Esophagus (tissue), 2 donors: ENCODE measurements at regions not wholly inside any gene's neighbourhood (a gene's known extent, or its start where the extent isn't known, plus 50 kb on each side); places are given as distances from the start of the nearest gene placed in this dataset.

Source experiments
- H3K27ac ChIP-seq, 2 donors: one replicate each; pipeline ENCODE4 v1.5.1; 2013; ENCODE audit warnings: low read depth in 2 of 2, mild to moderate bottlenecking in 2 of 2, inconsistent platforms in 1 of 2, low read length in 1 of 2, moderate library complexity in 1 of 2
- H3K27me3 ChIP-seq, 2 donors: one replicate each; pipeline ENCODE4 v1.6.1; 2013; ENCODE audit warnings: low read length in 2 of 2, control low read depth in 1 of 2, mild to moderate bottlenecking in 1 of 2; ENCODE audit not compliant: insufficient read depth in 2 of 2, control insufficient read depth in 1 of 2
- H3K36me3 ChIP-seq, 2 donors: one replicate each; pipeline ENCODE4 v1.6.1; 2013; ENCODE audit warnings: low read length in 1 of 2; ENCODE audit not compliant: control insufficient read depth in 2 of 2, insufficient read depth in 2 of 2
- H3K4me1 ChIP-seq, 2 donors: one replicate each; pipeline ENCODE4 v1.6.1; 2013; ENCODE audit warnings: low read length in 1 of 2; ENCODE audit not compliant: control insufficient read depth in 2 of 2, insufficient read depth in 2 of 2
- H3K4me3 ChIP-seq, 2 donors: one replicate each; pipeline ENCODE4 v1.5.1; 2013; ENCODE audit warnings: low read length in 2 of 2, mild to moderate bottlenecking in 2 of 2, low read depth in 1 of 2, moderate library complexity in 1 of 2
- H3K9me3 ChIP-seq, 2 donors: one replicate each; pipeline ENCODE4 v1.6.1; 2013; ENCODE audit warnings: mild to moderate bottlenecking in 2 of 2, low read depth in 1 of 2, low read length in 1 of 2, moderate library complexity in 1 of 2; ENCODE audit not compliant: control insufficient read depth in 2 of 2, insufficient read depth in 1 of 2
- WGBS, 2 donors: extraction: QIAGEN DNeasy Blood & Tissue Kit; methylation state at CpG; one replicate each; pipeline ENCODE4 v1.1.7; 2013; 5-methylcytosine and 5-hydroxymethylcytosine counted together
- donor health status: healthy with polysubstance abuse.
- donor health status: Bipolar disorder and iron deficiency.

DNA sequence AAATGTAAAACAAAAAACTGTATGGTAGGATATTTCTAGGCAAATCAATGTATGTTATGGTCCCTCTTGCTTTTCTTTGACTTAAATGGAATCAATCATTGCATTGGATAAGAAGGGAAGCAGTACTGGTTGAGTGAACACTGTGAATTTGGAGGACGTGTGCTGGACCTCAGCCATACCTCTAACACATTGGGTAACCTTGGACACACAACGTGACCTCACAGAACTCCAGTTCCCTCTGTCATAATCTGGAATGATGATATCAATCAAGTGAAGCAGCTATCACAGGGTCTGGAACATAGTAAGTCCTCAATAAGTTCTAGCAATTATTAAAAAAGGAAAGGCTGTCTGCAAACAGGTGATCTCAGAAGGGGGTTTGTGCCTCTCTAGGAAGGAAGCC lies 474.9 kb upstream of the TCF4 start:
- Histone ChIP-seq H3K36me3 (no peaks in the 10 kb centered on the region), H3K27me3 (no peaks in the 10 kb centered on the region), H3K27ac (no peak overlapping the region), H3K4me1 (peaks cover 0 to 1% of the 10 kb centered on the region in 2 donors), H3K4me3 (no peak overlapping the region), H3K9me3 (no peaks in the 10 kb centered on the region)
- WGBS, 2 donors, result 73 to 81% methylated on average over 2 of the region's 2 CpGs

DNA sequence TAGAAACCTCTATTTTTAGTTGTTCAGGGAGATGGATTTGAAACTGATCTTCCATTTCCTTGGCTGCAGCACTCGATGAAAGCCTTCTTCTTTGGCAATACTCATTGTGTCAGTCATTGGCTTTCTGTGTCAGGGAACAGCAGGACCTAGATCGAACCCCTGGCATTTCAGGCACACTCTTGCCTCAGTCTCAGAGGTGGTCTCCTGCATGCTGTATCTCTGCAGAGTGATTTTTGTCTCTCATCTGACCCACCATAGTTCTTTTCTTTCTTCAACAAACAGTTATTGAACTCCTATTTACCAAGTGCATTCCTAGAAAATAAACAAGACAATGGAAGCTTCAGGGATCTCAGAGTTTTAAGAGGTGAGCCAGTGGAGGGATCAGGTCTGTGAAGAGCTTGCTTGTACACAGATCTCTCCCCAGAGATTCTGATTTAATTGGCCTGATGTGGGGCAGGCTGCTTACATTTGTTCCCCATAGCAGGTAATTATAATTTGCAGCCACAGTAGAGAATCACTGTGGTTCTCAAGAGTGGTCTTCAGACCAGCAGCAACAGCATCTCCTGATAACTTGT lies 473.1 kb upstream of the TCF4 start:
- no peaks in the 10 kb centered on the region for H3K27me3 ChIP-seq

DNA sequence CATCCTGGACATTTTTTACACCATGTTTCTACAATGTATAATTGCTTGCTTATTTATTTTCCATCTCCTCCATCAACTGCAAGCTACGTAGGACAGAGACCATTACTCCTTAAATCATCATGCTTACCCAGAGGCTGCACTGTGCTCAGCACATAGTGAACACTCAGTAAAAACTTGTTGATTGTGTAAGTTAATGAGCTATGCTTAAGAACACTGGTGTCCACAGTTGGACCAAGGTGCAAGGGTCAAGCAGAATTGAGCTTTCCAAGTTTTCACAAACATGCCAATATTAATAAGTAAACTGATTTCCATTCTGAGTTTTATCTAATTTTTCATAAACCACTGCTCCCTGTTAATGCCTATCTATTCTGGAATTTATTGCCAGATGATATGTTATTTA lies 464.2 kb upstream of the TCF4 start:
- Histone ChIP-seq H3K27ac (no peak overlapping the region), H3K9me3 (no peaks in the 10 kb centered on the region), H3K4me3 (no peak overlapping the region), H3K4me1 (no peaks in the 10 kb centered on the region), H3K27me3 (no peaks in the 10 kb centered on the region), H3K36me3 (no peaks in the 10 kb centered on the region)
- 91 to 95% methylated on average over 1 of the region's 1 CpG for WGBS, 2 donors

More for the DNA sequence above, 473.1 kb upstream of the TCF4 start:
- H3K36me3 ChIP-seq, result no peaks in the 10 kb centered on the region
- H3K9me3 ChIP-seq, result no peaks in the 10 kb centered on the region
- 63 to 65% methylated on average over 2 of the region's 2 CpGs for WGBS, 2 donors
- no peaks in the 10 kb centered on the region for H3K4me1 ChIP-seq
- no peak overlapping the region for H3K4me3 ChIP-seq
- H3K27ac ChIP-seq, result no peak overlapping the region

DNA sequence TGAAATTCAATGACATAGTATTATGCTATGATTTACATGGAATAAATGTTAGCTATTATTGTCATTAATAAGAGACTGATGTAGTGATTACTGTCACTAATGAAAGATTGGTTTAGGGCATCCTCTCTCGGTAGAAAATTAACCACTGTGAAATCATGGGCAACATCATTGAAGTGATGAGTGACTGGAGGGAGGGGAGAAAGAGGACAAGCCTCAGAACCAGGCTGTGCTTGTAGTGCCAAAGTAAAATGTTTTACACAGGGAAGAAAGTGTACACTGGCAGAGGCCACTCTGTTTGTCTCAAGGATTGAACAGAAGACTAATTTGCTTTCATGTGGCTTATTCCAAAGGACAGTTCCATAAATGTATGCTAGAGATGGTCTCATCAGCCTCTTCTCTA lies 456.2 kb upstream of the TCF4 start:
- Histone ChIP-seq H3K9me3 (no peaks in the 10 kb centered on the region), H3K4me1 (peaks cover 0 to 2% of the 10 kb centered on the region in 2 donors), H3K36me3 (no peaks in the 10 kb centered on the region), H3K27ac (no peak overlapping the region), H3K27me3 (no peaks in the 10 kb centered on the region), H3K4me3 (no peak overlapping the region)
- WGBS, 2 donors, result 77 to 78% methylated on average over 1 of the region's 1 CpG

DNA sequence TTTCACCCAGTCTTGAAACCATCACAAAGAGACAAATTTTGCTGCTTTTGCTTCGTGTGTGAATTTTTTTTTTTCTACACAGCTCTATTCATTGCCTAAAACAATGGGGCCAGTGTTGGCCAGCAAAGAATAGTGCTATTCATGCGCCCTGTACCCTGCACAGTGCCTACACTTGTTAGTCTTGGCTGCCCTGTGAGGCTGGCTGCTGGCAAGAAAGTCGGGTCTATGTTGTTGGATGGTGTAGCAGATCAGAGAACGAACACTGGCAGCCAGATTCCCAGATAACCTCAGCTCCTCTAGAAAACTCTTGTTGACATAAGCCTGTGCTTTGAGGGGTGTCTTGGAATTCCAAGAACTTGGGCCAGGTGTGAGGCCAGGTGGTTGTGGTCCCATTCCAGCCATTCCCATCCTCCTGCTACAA lies 455.7 kb upstream of the TCF4 start:
- peaks cover 0 to 2% of the 10 kb centered on the region in 2 donors for H3K4me1 ChIP-seq
- no peaks in the 10 kb centered on the region for H3K36me3 ChIP-seq
- H3K4me3 ChIP-seq, result no peak overlapping the region
- no peaks in the 10 kb centered on the region for H3K9me3 ChIP-seq
- 49% methylated on average over 4 of the region's 4 CpGs for WGBS, 2 donors
- no peak overlapping the region for H3K27ac ChIP-seq
- no peaks in the 10 kb centered on the region for H3K27me3 ChIP-seq

DNA sequence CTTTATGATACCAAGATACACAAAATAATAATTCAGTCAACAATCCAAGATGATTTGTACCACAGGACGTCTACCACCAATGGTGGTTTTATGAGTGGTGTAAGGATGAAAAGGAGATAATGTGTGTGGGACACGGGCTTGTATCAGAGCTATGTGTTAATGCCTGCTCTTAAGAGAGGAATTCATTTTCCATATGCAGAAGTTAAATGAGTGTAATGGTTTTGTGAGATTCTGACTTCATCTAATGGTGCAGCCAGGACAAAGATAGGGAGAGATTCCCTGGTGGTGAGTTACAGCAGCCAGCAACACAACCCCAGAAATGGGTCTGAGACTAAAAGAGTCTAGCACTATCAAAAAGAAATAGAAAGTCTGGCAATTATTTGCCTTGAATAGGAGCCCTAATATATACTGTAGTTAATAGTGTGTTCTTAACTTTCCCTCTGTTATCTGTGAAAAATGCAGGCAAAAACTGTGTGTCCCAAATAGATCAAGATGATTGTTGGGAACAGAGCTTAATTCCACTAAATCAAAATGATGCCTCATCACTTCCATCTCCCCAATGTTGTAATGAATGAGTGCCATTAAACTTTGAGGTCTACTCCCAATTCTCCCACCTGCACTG lies 455.0 kb upstream of the TCF4 start:
- Histone ChIP-seq H3K4me1 (peaks cover 0 to 2% of the 10 kb centered on the region in 2 donors), H3K36me3 (no peaks in the 10 kb centered on the region), H3K27ac (no peak overlapping the region), H3K27me3 (no peaks in the 10 kb centered on the region), H3K9me3 (no peaks in the 10 kb centered on the region), H3K4me3 (no peak overlapping the region)
- 85 to 90% methylated on average over 2 of the region's 2 CpGs for whole genome bisulfite sequencing, 2 donors

DNA sequence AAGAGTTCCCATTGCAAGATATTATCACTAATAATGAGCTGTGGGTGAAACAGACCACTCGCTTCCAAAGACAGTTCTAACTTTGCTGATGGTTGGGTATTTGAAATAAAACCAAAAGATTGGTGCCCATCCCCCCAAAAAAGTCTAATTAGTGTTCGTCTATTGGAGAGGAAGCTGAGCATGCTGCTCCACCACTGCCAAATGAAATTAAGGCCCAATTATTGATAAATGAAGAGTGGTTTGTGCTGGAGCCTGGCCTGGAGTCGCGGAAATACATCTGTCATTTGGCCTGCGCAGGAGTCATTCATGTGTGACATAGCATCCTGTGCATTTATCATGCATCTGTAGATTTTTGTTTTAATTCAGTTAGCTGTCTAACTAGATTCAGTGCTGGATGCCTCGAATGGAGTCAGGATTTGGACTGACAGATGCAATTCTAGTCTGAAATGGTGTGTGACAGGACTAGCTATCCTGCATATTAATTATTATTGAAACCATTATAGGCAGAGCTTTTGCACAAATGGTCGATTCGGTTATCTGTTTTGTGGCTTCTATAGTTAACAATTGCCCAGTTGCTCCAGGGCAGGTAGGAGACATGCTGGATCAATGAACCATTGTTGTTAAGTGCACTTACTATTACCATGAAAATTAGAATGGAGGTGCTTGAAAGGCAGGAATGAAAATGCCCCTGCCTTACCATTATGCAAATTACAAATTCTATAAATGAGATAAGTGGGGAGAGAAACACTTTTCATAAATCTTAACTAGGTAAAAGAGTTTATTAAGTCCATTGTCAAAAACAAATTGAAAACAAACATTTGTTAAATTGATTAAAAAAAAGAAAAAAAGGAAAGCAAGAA lies 450.4 kb upstream of the TCF4 start:
- H3K4me1 ChIP-seq, result no peaks in the 10 kb centered on the region
- H3K27ac ChIP-seq, result no peak overlapping the region
- H3K36me3 ChIP-seq, result no peaks in the 10 kb centered on the region
- H3K27me3 ChIP-seq, result no peaks in the 10 kb centered on the region
- no peak overlapping the region for H3K4me3 ChIP-seq
- H3K9me3 ChIP-seq, result no peaks in the 10 kb centered on the region
- WGBS, 2 donors, result 67 to 71% methylated on average over 8 of the region's 8 CpGs

DNA sequence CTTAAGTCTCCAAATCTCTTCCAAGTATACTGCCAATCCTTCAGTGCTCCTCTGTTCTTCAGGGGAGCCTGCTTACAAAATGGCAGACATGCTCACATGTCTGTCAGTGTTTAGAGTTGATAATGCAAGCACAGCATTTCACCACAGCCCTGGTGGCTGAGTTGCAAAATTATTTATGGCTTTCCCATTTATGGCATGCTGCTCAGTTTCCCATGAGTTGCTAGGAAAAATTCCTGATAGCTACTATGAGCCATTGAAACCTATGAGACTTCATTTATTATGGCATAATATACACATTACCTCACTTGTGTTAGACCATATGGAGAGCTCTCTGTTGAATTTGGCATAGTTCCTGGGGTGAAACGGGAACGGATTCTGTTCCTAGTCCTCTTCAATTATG lies 448.7 kb upstream of the TCF4 start:
- no peaks in the 10 kb centered on the region for H3K27me3 ChIP-seq
- H3K9me3 ChIP-seq, result no peaks in the 10 kb centered on the region
- no peaks in the 10 kb centered on the region for H3K4me1 ChIP-seq
- WGBS, 2 donors, result 82 to 95% methylated on average over 2 of the region's 2 CpGs
- no peak overlapping the region for H3K27ac ChIP-seq
- H3K36me3 ChIP-seq, result no peaks in the 10 kb centered on the region
- H3K4me3 ChIP-seq, result no peak overlapping the region

DNA sequence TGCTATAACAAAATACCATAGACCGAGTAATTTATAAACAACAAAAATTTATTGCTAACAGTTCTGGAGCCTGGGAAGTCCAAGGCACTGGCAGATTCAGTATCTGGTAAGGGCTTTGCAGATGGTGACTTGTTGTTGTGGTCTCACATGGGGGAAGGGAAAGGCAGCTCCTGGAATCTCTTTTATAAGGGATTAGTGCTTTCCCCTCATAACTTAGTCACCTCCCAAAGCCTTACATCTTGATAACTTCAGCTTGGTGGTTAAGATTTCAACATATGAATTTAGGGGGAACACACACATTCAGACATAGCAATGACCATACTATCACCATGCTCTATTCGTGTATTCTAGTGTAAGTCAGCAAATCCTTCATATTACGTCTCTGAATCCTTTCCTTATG lies 447.6 kb upstream of the TCF4 start:
- 81 to 88% methylated on average over 3 of the region's 3 CpGs for WGBS, 2 donors
- H3K27ac ChIP-seq, result no peak overlapping the region
- H3K36me3 ChIP-seq, result no peaks in the 10 kb centered on the region
- no peaks in the 10 kb centered on the region for H3K9me3 ChIP-seq
- no peaks in the 10 kb centered on the region for H3K27me3 ChIP-seq
- no peak overlapping the region for H3K4me3 ChIP-seq
- H3K4me1 ChIP-seq, result no peaks in the 10 kb centered on the region
